H1 (cell line): ENCODE measurements at regions not wholly inside any gene's neighbourhood (a gene's known extent, or its start where the extent isn't known, plus 50 kb on each side); places are given as distances from the start of the nearest gene placed in this dataset.
"Not testable (repeated sequence)": the region's sequence is repeated elsewhere in the genome, so short reads cannot be mapped to it uniquely, and the experiment has no call there.

Source experiments
- CTCF ChIA-PET: fragments of 300-600 bp; sonication (Branson Sonifier 250); formaldehyde crosslinking; loops from one replicate; lab custom pipeline; 2021; ENCODE audit not compliant: partially characterized antibody; lab: Charles Lee
- POLR2A ChIA-PET: fragments of 300-600 bp; sonication (Branson Sonifier 250); formaldehyde crosslinking; loops from one replicate; lab custom pipeline; 2021; ENCODE audit warnings: inconsistent platforms; ENCODE audit not compliant: partially characterized antibody; lab: Charles Lee
- DNase-seq, 2 experiments: peaks; one replicate each; pipeline versions ENCODE4 v3.0.0 to v3.0.0-alpha.2; 2010 to 2022; ENCODE audit warnings: low spot score in 2 of 2, low read depth in 1 of 2, mixed read lengths in 1 of 2
- FAIRE-seq: peaks from 2 replicates; lab custom pipeline; 2011; peaks lifted over from hg19 to GRCh38; lab: Jason Lieb, UNC
- H2AFZ ChIP-seq: 2 replicates; pipeline ENCODE4 v1.8.1; 2012; ENCODE audit warnings: low read length, inconsistent platforms
- H2AK5ac ChIP-seq: 2 replicates; pipeline ENCODE4 v1.6.1; 2013; ENCODE audit warnings: low read depth, low read length
- H2BK120ac ChIP-seq: replicated peaks from 2 replicates; pipeline ENCODE3; 2013; ENCODE audit warnings: low read depth, low read length, inconsistent platforms
- H2BK12ac ChIP-seq: 2 replicates; pipeline ENCODE4 v1.6.1; 2013; ENCODE audit warnings: low read depth, low read length
- H2BK15ac ChIP-seq: 2 replicates; pipeline ENCODE4 v1.6.1; 2013; ENCODE audit warnings: low read length
- H2BK20ac ChIP-seq: 2 replicates; pipeline ENCODE4 v1.6.1; 2013; ENCODE audit warnings: low read length
- H2BK5ac ChIP-seq: 2 replicates; pipeline ENCODE4 v1.6.1; 2013; ENCODE audit warnings: low read depth, low read length
- H3K14ac ChIP-seq: 2 replicates; pipeline ENCODE4 v1.6.1; 2013; ENCODE audit warnings: inconsistent platforms; ENCODE audit not compliant: insufficient read length
- H3K18ac ChIP-seq: 2 replicates; pipeline ENCODE4 v1.6.1; 2013; ENCODE audit warnings: low read length; ENCODE audit errors: extremely low read depth
- H3K23ac ChIP-seq: 2 replicates; pipeline ENCODE4 v1.6.1; 2013; ENCODE audit warnings: inconsistent platforms; ENCODE audit not compliant: insufficient read length
- H3K23me2 ChIP-seq: 2 replicates; pipeline ENCODE4 v1.6.1; 2013; ENCODE audit warnings: low read depth, low read length
- H3K27ac ChIP-seq: 2 replicates; pipeline ENCODE4 v1.6.1; 2011; ENCODE audit warnings: low read depth, low read length, inconsistent platforms
- H3K27me3 ChIP-seq, 4 experiments: replicated peaks in 1 of 4; 1 replicate in 1 of 4; 2 replicates in 3 of 4; pipeline versions ENCODE4 v1.6.1 to v1.8.1; 2011 to 2013; ENCODE audit warnings: low read length in 3 of 4, mild to moderate bottlenecking in 3 of 4, inconsistent platforms in 2 of 4, mixed read lengths in 2 of 4, moderate library complexity in 1 of 4; ENCODE audit not compliant: control insufficient read depth in 3 of 4, insufficient read depth in 3 of 4; ENCODE audit errors: extremely low read depth in 1 of 4
- H3K36me3 ChIP-seq, 4 experiments: 2 replicates each; pipeline versions ENCODE4 v1.6.1 to v1.8.1; 2011 to 2013; ENCODE audit warnings: mild to moderate bottlenecking in 4 of 4, low read length in 3 of 4, moderate library complexity in 2 of 4, control low read depth in 1 of 4, inconsistent platforms in 1 of 4; ENCODE audit not compliant: insufficient read depth in 4 of 4, control insufficient read depth in 2 of 4
- H3K4ac ChIP-seq: replicated peaks from 2 replicates; pipeline ENCODE3; 2013; ENCODE audit warnings: low read length, low read depth, mixed read lengths, inconsistent platforms; ENCODE audit not compliant: insufficient read length
- H3K4me1 ChIP-seq, 4 experiments: replicated peaks in 1 of 4; 1 replicate in 1 of 4; 2 replicates in 3 of 4; pipeline versions ENCODE4 v1.6.1 to v1.8.1; 2011 to 2013; ENCODE audit warnings: low read length in 3 of 4, inconsistent platforms in 2 of 4, mixed read lengths in 1 of 4; ENCODE audit not compliant: insufficient read depth in 4 of 4, control insufficient read depth in 3 of 4
- H3K4me2 ChIP-seq, 2 experiments: 2 replicates each; pipeline versions ENCODE4 v1.6.1 to v1.8.1; 2011 to 2013; ENCODE audit warnings: low read depth in 2 of 2, low read length in 2 of 2, control low read depth in 1 of 2, inconsistent platforms in 1 of 2, mild to moderate bottlenecking in 1 of 2; ENCODE audit not compliant: insufficient read depth in 1 of 2
- H3K4me3 ChIP-seq, 4 experiments: fragments of 200-600, 300-600 bp in 1 of 4; sonication (generic), shearing (Covaris generic), sonication (Bioruptor Twin) in 1 of 4; 2 replicates each; pipeline versions ENCODE4 v1.5.1 to v1.8.1; 2011 to 2016; ENCODE audit warnings: low read length in 4 of 4, low read depth in 3 of 4, control low read depth in 2 of 4, inconsistent platforms in 2 of 4, mild to moderate bottlenecking in 2 of 4, mixed read lengths in 1 of 4, moderate library complexity in 1 of 4; ENCODE audit not compliant: insufficient read depth in 2 of 4; ENCODE audit errors: extremely low read depth in 1 of 4
- H3K56ac ChIP-seq: replicated peaks from 2 replicates; pipeline ENCODE3; 2013; ENCODE audit warnings: low read depth, mild to moderate bottlenecking, mixed read lengths, low read length, inconsistent platforms; ENCODE audit not compliant: insufficient read length
- H3K79me1 ChIP-seq: 2 replicates; pipeline ENCODE4 v1.6.1; 2013; ENCODE audit warnings: low read depth, low read length, control low read depth
- H3K79me2 ChIP-seq, 2 experiments: 2 replicates each; pipeline versions ENCODE4 v1.6.1 to v1.8.1; 2012 to 2013; ENCODE audit warnings: low read length in 2 of 2, mild to moderate bottlenecking in 2 of 2, inconsistent platforms in 1 of 2; ENCODE audit not compliant: insufficient read depth in 2 of 2, control insufficient read depth in 1 of 2
- H3K9ac ChIP-seq, 4 experiments: replicated peaks in 1 of 4; 1 replicate in 1 of 4; 2 replicates in 3 of 4; pipeline versions ENCODE4 v1.6.1 to v1.8.1; 2011 to 2013; ENCODE audit warnings: low read depth in 3 of 4, low read length in 3 of 4, control low read depth in 2 of 4, mild to moderate bottlenecking in 2 of 4, moderate library complexity in 2 of 4, inconsistent platforms in 1 of 4; ENCODE audit errors: extremely low read depth in 1 of 4
- H3K9me3 ChIP-seq, 2 experiments: 2 replicates each; pipeline versions ENCODE4 v1.6.1 to v1.8.1; 2012 to 2013; ENCODE audit warnings: mild to moderate bottlenecking in 2 of 2, moderate library complexity in 2 of 2, control low read depth in 1 of 2, inconsistent platforms in 1 of 2, low read depth in 1 of 2, low read length in 1 of 2, mixed read lengths in 1 of 2; ENCODE audit not compliant: insufficient read depth in 2 of 2
- H4K20me1 ChIP-seq, 2 experiments: replicated peaks in 1 of 2; 2 replicates each; pipeline versions ENCODE3 to v1.8.1; 2011 to 2013; ENCODE audit warnings: inconsistent platforms in 2 of 2, low read length in 2 of 2, mild to moderate bottlenecking in 1 of 2; ENCODE audit not compliant: insufficient read depth in 2 of 2, control insufficient read depth in 1 of 2
- H4K5ac ChIP-seq: 2 replicates; pipeline ENCODE4 v1.6.1; 2013; ENCODE audit warnings: low read length, low read depth, mixed read lengths, inconsistent platforms; ENCODE audit not compliant: insufficient read length
- H4K8ac ChIP-seq: 2 replicates; pipeline ENCODE4 v1.8.0; 2013; ENCODE audit warnings: mild to moderate bottlenecking, moderate library complexity, low read length, inconsistent platforms; ENCODE audit not compliant: insufficient read depth; ENCODE audit errors: extremely low read depth
- H4K91ac ChIP-seq: replicated peaks from 2 replicates; pipeline ENCODE3; 2013; ENCODE audit warnings: low read length, mixed read lengths, inconsistent platforms; ENCODE audit not compliant: insufficient read length
- HDAC6 ChIP-seq: IDR thresholded peaks from one replicate; pipeline ENCODE4 v1.7.1; 2012; ENCODE audit warnings: low read depth, mild to moderate bottlenecking, inconsistent platforms, low read length, moderate library complexity
- WGBS, 2 experiments: shearing (Covaris generic) in 1 of 2; methylation state at CpG; one replicate each; pipeline versions ENCODE4 v1.1.6 to v1.1.7; 2013 to 2015; ENCODE audit warnings: low lambda C conversion rate in 2 of 2, mixed read lengths in 2 of 2, inconsistent platforms in 1 of 2, low coverage in 1 of 2, missing lambda C conversion rate in 1 of 2; ENCODE audit not compliant: insufficient replicate concordance in 2 of 2, insufficient coverage in 1 of 2, insufficient read length in 1 of 2; ENCODE audit errors: extremely low coverage in 1 of 2, missing lambda C conversion rate in 1 of 2; 5-methylcytosine and 5-hydroxymethylcytosine counted together

DNA sequence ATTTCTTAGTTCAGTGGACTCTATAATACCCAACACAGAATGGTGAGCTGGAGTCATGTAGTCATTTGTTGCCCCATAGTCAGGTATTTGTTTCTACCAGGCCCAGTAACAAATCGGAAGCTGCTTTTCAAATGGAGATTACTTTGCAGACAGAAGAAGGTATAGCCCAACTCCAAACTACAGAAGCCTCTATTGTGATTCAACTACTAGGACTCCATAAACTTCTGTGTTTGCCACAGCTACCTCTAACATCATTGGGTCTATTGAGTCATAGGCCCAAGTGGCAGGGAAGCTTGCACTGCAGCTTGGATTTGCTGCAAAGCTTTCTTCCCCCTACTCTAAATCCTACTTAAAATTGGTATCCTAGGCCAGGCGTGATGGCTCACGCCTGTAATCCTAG lies 148.8 kb upstream of the STK26 start:
- Histone ChIP-seq H2AFZ (no peak overlapping the region), H3K36me3 (no peaks in the 10 kb centered on the region), H3K23me2 (no peaks in the 10 kb centered on the region), H2AK5ac (no peak overlapping the region), H3K23ac (no peak overlapping the region), H2BK5ac (no peak overlapping the region), H3K79me1 (no peaks in the 10 kb centered on the region), H3K56ac (no peak overlapping the region), H3K79me2 (no peaks in the 10 kb centered on the region), H2BK120ac (no peak overlapping the region), H3K4me2 (no peak overlapping the region), H3K14ac (no peak overlapping the region), H3K4me3 (no peak overlapping the region), H3K4me1 (0 out of 7 replicates have a peak, but pooled peaks cover 0 to 2% (median 0%) of the 10 kb centered on the region in 4 experiments), H3K9me3 (no peaks in the 10 kb centered on the region), H4K91ac (no peak overlapping the region), H3K9ac (no peak overlapping the region), H3K27ac (no peak overlapping the region), H2BK15ac (no peak overlapping the region), H4K20me1 (no peaks in the 10 kb centered on the region), H4K5ac (no peak overlapping the region), H3K4ac (no peak overlapping the region), H4K8ac (no peak overlapping the region), H2BK20ac (no peak overlapping the region), H3K27me3 (no peaks in the 10 kb centered on the region), H2BK12ac (no peak overlapping the region), H3K18ac (no peak overlapping the region)
- no peak for TF ChIP-seq HDAC6
- POLR2A ChIA-PET: no interaction called here
- CTCF ChIA-PET: interaction anchor here (0.6 to 0.9 kb wide), 2 partner anchors 32 to 296 kb away, joined by 3 read pairs; no protein-coding TSS in a partner anchor
- WGBS, 2 experiments: 67% methylated on average over 3 of the region's 3 CpGs; no CpG with 5 or more reads in 1 of the 2 experiments
- DNase-seq (no peak), FAIRE-seq (no peak)

DNA sequence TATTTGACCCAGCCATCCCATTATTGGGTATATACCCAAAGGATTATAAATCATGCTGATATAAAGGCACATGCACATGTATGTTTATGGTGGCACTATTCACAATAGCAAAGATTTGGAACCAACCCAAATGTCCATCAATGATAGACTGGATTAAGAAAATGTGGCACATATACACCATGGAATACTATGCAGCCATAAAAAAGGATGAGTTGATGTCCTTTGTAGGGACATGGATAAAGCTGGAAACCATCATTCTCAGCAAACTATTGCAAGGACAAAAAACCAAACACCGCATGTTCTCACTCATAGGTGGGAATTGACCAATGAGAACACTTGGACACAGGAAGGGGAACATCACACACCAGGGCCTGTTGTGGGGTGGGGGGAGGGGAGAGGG lies 147.3 kb upstream of the STK26 start:
- H3K4me1 ChIP-seq, POLR2A ChIA-PET, H3K4me3 ChIP-seq, H3K36me3 ChIP-seq, H2AK5ac ChIP-seq, H4K8ac ChIP-seq, H3K27me3 ChIP-seq, H2AFZ ChIP-seq, H3K79me2 ChIP-seq, CTCF ChIA-PET, H3K79me1 ChIP-seq, H2BK12ac ChIP-seq, H3K23me2 ChIP-seq, H2BK15ac ChIP-seq, H2BK20ac ChIP-seq, H3K9ac ChIP-seq, H3K27ac ChIP-seq, FAIRE-seq, H3K4ac ChIP-seq, H3K14ac ChIP-seq, H4K20me1 ChIP-seq, H4K5ac ChIP-seq, H2BK5ac ChIP-seq, H3K56ac ChIP-seq, H3K4me2 ChIP-seq, H3K18ac ChIP-seq, DNase-seq, H3K9me3 ChIP-seq, H2BK120ac ChIP-seq, H3K23ac ChIP-seq, H4K91ac ChIP-seq: not testable (repeated sequence)
- 80% methylated on average over 1 of the region's 1 CpG; no CpG with 5 or more reads in 1 of the 2 experiments for WGBS, 2 experiments
